ENCODE measurements at regions not wholly inside any gene's neighbourhood (a gene's known extent, or its start where the extent isn't known, plus 50 kb on each side); places are given as distances from the start of the nearest gene placed in this dataset.

DNA sequence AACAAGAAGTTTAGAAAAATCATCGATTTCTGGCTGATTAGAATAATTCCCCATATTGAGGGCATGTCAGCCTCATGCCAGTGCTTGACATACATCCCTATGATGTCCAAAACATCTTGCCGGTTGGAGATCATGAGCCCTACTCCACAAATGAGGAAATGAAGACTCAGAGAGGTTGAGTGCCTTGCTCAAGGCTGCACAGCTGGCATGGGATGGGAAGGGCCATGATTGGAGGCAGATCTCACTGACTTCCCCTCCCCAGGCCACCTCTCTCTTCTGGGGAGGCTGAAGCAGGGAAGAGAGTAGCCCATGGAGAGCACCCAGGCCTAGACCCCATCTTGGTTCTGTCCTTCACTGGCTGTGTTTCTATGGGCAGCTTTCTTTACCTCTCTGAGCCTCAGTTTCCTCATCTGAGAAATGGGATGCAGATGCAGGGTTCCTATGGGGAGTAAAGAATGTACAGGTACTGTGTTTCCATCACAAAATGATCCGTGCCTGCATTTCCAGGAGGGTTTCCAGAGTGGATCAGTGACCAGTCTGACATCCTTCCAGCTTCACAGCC lies 145.7 kb downstream of the SYF2 start:
- TF ChIP-seq, protein P1, sequence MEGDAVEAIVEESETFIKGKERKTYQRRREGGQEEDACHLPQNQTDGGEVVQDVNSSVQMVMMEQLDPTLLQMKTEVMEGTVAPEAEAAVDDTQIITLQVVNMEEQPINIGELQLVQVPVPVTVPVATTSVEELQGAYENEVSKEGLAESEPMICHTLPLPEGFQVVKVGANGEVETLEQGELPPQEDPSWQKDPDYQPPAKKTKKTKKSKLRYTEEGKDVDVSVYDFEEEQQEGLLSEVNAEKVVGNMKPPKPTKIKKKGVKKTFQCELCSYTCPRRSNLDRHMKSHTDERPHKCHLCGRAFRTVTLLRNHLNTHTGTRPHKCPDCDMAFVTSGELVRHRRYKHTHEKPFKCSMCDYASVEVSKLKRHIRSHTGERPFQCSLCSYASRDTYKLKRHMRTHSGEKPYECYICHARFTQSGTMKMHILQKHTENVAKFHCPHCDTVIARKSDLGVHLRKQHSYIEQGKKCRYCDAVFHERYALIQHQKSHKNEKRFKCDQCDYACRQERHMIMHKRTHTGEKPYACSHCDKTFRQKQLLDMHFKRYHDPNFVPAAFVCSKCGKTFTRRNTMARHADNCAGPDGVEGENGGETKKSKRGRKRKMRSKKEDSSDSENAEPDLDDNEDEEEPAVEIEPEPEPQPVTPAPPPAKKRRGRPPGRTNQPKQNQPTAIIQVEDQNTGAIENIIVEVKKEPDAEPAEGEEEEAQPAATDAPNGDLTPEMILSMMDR (IDR thresholded peaks at IDR 0.05 in 8 of 11, conservative IDR thresholded peaks at IDR 0.05 in 3 of 11) = no peak
- no peak for TF ChIP-seq POLR2AphosphoS5 (IDR thresholded peaks at IDR 0.05)
- TF ChIP-seq POLR2A (IDR thresholded peaks at IDR 0.05) = no peak

Measured in spleen (tissue), 7 donors.